Endothelial cell of umbilical vein (primary cell): ENCODE measurements at regions not wholly inside any gene's neighbourhood (a gene's known extent, or its start where the extent isn't known, plus 50 kb on each side); places are given as distances from the start of the nearest gene placed in this dataset.

Experiments
- BruUV-seq: library from RNA; stranded (reverse); fragments of 400-500 nt; replicated peaks from 2 replicates; lab custom pipeline; 2021; lab: Mats Ljungman, UMichigan
- CTCF ChIA-PET: fragments of 300-600, 350-600 bp; sonication (Branson Sonifier 250); formaldehyde crosslinking; loops from one replicate; lab custom pipeline; 2021; ENCODE audit warnings: antibody characterized with exemption, inconsistent platforms; lab: Charles Lee
- POLR2A ChIA-PET: fragments of 300-600, 350-600 bp; sonication (Branson Sonifier 250); formaldehyde crosslinking; loops from one replicate; lab custom pipeline; 2021; ENCODE audit warnings: antibody characterized with exemption, inconsistent platforms; lab: Charles Lee
- DNase-seq: peaks from one replicate; pipeline ENCODE4 v3.0.0-alpha.2; 2011; ENCODE audit warnings: low read depth, low spot score
- FAIRE-seq: peaks from 2 replicates; lab custom pipeline; 2011; peaks lifted over from hg19 to GRCh38; lab: Jason Lieb, UNC
- H2AFZ ChIP-seq: 2 replicates; pipeline ENCODE4 v1.6.0; 2012; ENCODE audit warnings: low read depth, low read length, control low read depth, inconsistent platforms
- H3K27ac ChIP-seq: 2 replicates; pipeline ENCODE4 v1.5.1; 2011; ENCODE audit warnings: low read depth, mild to moderate bottlenecking, control low read depth, low read length, moderate library complexity; ENCODE audit not compliant: insufficient read depth
- H3K27me3 ChIP-seq, 2 experiments: 2 replicates each; pipeline versions ENCODE4 v1.6.0 to v1.6.1; 2011; ENCODE audit warnings: low read length in 2 of 2, mixed read lengths in 1 of 2; ENCODE audit not compliant: control insufficient read depth in 2 of 2, insufficient read depth in 2 of 2
- H3K36me3 ChIP-seq, 2 experiments: 2 replicates in 1 of 2; 3 replicates in 1 of 2; pipeline ENCODE4 v1.5.1; 2011; ENCODE audit warnings: low read length in 2 of 2, mild to moderate bottlenecking in 1 of 2, moderate library complexity in 1 of 2; ENCODE audit not compliant: control insufficient read depth in 2 of 2, insufficient read depth in 2 of 2; ENCODE audit errors: extremely low read depth in 1 of 2
- H3K4me1 ChIP-seq: 3 replicates; pipeline ENCODE4 v1.5.1; 2011; ENCODE audit warnings: mild to moderate bottlenecking, low read length; ENCODE audit not compliant: control insufficient read depth, insufficient read depth; ENCODE audit errors: extremely low read depth
- H3K4me2 ChIP-seq: 2 replicates; pipeline ENCODE4 v1.6.1; 2011; ENCODE audit warnings: low read length, control low read depth, mixed read lengths; ENCODE audit not compliant: insufficient read depth
- H3K4me3 ChIP-seq, 3 experiments: fragments of 200-600 bp in 1 of 3; sonication (generic), shearing (Covaris generic) in 1 of 3; replicated peaks in 1 of 3; 2 replicates each; pipeline ENCODE4 v1.5.1; 2011 to 2016; ENCODE audit warnings: control low read depth in 3 of 3, low read length in 3 of 3, mild to moderate bottlenecking in 2 of 3, inconsistent platforms in 1 of 3, low read depth in 1 of 3, moderate library complexity in 1 of 3; ENCODE audit not compliant: insufficient read depth in 1 of 3
- H3K79me2 ChIP-seq: 2 replicates; pipeline ENCODE4 v1.6.0; 2012; ENCODE audit warnings: low read length, inconsistent platforms; ENCODE audit not compliant: control insufficient read depth, insufficient read depth
- H3K9ac ChIP-seq: replicated peaks from 2 replicates; pipeline ENCODE3; 2011; ENCODE audit warnings: low read length, control low read depth; ENCODE audit not compliant: insufficient read depth; ENCODE audit errors: extremely low read depth
- H3K9me1 ChIP-seq: replicated peaks from 3 replicates; pipeline ENCODE4 v1.6.0; 2011; ENCODE audit warnings: mild to moderate bottlenecking, low read length; ENCODE audit not compliant: control insufficient read depth, insufficient read depth; ENCODE audit errors: extremely low read depth
- H3K9me3 ChIP-seq: replicated peaks from 2 replicates; pipeline ENCODE4 v1.5.1; 2012; ENCODE audit warnings: low read length, inconsistent platforms; ENCODE audit not compliant: control insufficient read depth, insufficient read depth
- H4K20me1 ChIP-seq: replicated peaks from 2 replicates; pipeline ENCODE3; 2011; ENCODE audit warnings: mild to moderate bottlenecking, low read length; ENCODE audit not compliant: control insufficient read depth, insufficient read depth; ENCODE audit errors: extremely low read depth
- CTCF ChIP-seq, 2 donors: IDR thresholded peaks; 1 replicate in 1 of 2; 2 replicates in 1 of 2; pipeline ENCODE4 v1.5.1; 2011; ENCODE audit warnings: low read length in 2 of 2, mild to moderate bottlenecking in 2 of 2, moderate library complexity in 2 of 2, control low read depth in 1 of 2, inconsistent platforms in 1 of 2, low read depth in 1 of 2; ENCODE audit not compliant: insufficient read depth in 1 of 2; ENCODE audit errors: extremely low read depth in 1 of 2
- EZH2 ChIP-seq: IDR thresholded peaks from 2 replicates; pipeline ENCODE4 v1.6.1; 2012; ENCODE audit warnings: borderline replicate concordance, low read depth, mild to moderate bottlenecking, moderate library complexity, low read length, inconsistent platforms; ENCODE audit not compliant: severe bottlenecking
- FOS ChIP-seq: IDR thresholded peaks from 2 replicates; pipeline ENCODE4 v1.6.1; 2011; ENCODE audit warnings: mild to moderate bottlenecking, low read length, moderate library complexity, borderline replicate concordance; ENCODE audit not compliant: insufficient read depth
- GATA2 ChIP-seq: IDR thresholded peaks from 2 replicates; pipeline ENCODE4 v1.7.0; 2011; ENCODE audit warnings: low read depth, mild to moderate bottlenecking, moderate library complexity, mixed read lengths, low read length; ENCODE audit not compliant: insufficient read length, insufficient read depth
- JUN ChIP-seq: IDR thresholded peaks from 2 replicates; pipeline ENCODE4 v1.6.1; 2011; ENCODE audit warnings: borderline replicate concordance, low read depth; ENCODE audit not compliant: insufficient read length, insufficient read depth
- MAX ChIP-seq: IDR thresholded peaks from 2 replicates; pipeline ENCODE4 v1.6.1; 2011; ENCODE audit not compliant: insufficient read depth, insufficient read length
- MYC ChIP-seq: IDR thresholded peaks from one replicate; pipeline ENCODE4 v1.6.1; 2011; ENCODE audit warnings: mild to moderate bottlenecking, low read depth, low read length
- dilution Hi-C: fragments of 300-500 bp; cut with MboI; formaldehyde crosslinking; loops from one replicate; pipeline ENCODE4 v1.15.0; 2019; ENCODE audit warnings: low sequenced_read_pairs; ENCODE audit not compliant: extremely low pct_ligation_motif_present
- intact Hi-C: fragments of 100-400 bp; cut with micrococcal nuclease; formaldehyde crosslinking; loops from one replicate; pipeline ENCODE4 v1.10.0; 2022

- DNase-seq (no peak), FAIRE-seq (no peak)
- POLR2A ChIA-PET: no interaction called here
- Histone ChIP-seq H3K4me2 (no peak overlapping the region), H3K4me1 (no peaks in the 10 kb centered on the region), H3K9me1 (no peaks in the 10 kb centered on the region), H3K9ac (no peak overlapping the region), H2AFZ (no peak overlapping the region), H3K4me3 (no peak overlapping the region), H3K9me3 (no peaks in the 10 kb centered on the region), H4K20me1 (no peaks in the 10 kb centered on the region), H3K79me2 (no peaks in the 10 kb centered on the region), H3K27ac (no peak overlapping the region), H3K27me3 (no peaks in the 10 kb centered on the region), H3K36me3 (no peaks in the 10 kb centered on the region)
- CTCF ChIA-PET: interaction anchor here (1.3 kb wide), 1 partner anchor 14 kb away, joined by 3 read pairs; no protein-coding TSS in a partner anchor
- TF ChIP-seq MAX: no peak
- TF ChIP-seq EZH2: no peak
- no peak for TF ChIP-seq FOS
- TF ChIP-seq JUN: no peak
- no peak for TF ChIP-seq MYC
- TF ChIP-seq GATA2: no peak
- dilution Hi-C loops: no loop called here
- intact Hi-C loops: no loop called here
- BruUV-seq: no TSS peak
These were observed 148.1 kb upstream of the GDF10 start for GRCh38 chr10:47151920-47152319.

- no peaks in the 10 kb centered on the region for H3K27me3 ChIP-seq
- intact Hi-C loops: no loop called here
- H3K27ac ChIP-seq: no peak overlapping the region
- peak; percentile 52 for TF ChIP-seq FOS
- TF ChIP-seq CTCF (IDR thresholded peaks at IDR 0.05; ENCODE audit: extremely low read depth in 1 of 2, insufficient read depth in 1 of 2, low read depth in 1 of 2, low read length in 2 of 2): peak; percentile 1 to 12
- peak; percentile 24 for TF ChIP-seq JUN
- TF ChIP-seq GATA2: no peak
- ChIA-PET CTCF (interaction anchor here (1.3 kb wide), 1 partner anchor 13 kb away, joined by 3 read pairs; no protein-coding TSS in a partner anchor), POLR2A (no interaction called here)
- H4K20me1 ChIP-seq: no peaks in the 10 kb centered on the region
- H3K9me1 ChIP-seq: no peaks in the 10 kb centered on the region
- no peak overlapping the region for H3K9ac ChIP-seq
- no peak for FAIRE-seq
- H3K79me2 ChIP-seq: no peaks in the 10 kb centered on the region
- DNase-seq: peak; percentile 8
- H3K4me2 ChIP-seq: no peak overlapping the region
- no peaks in the 10 kb centered on the region for H3K9me3 ChIP-seq
- H3K4me1 ChIP-seq: no peaks in the 10 kb centered on the region
- no peaks in the 10 kb centered on the region for H3K36me3 ChIP-seq
- no peak overlapping the region for H2AFZ ChIP-seq
- no TSS peak for BruUV-seq
- dilution Hi-C loops: no loop called here
- H3K4me3 ChIP-seq: no peak overlapping the region
These were observed 147.1 kb upstream of the GDF10 start for GRCh38 chr10:47152861-47153349.
